Caco-2 (cell line): ENCODE measurements at regions not wholly inside any gene's neighbourhood (a gene's known extent, or its start where the extent isn't known, plus 50 kb on each side); places are given as distances from the start of the nearest gene placed in this dataset.
A peak's percentile ranks its signal among the peaks of the same experiment; 100 is the strongest.

Experiments used
- BruUV-seq: library from RNA; stranded (reverse); fragments of 400-500 nt; replicated peaks from 2 replicates; lab custom pipeline; 2021; lab: Mats Ljungman, UMichigan
- CTCF ChIA-PET: fragments of 300-600 bp; sonication (Branson Sonifier 250); formaldehyde crosslinking; loops from one replicate; lab custom pipeline; 2022; ENCODE audit warnings: antibody characterized with exemption; lab: Charles Lee
- POLR2A ChIA-PET: fragments of 300-600 bp; sonication (Branson Sonifier 250); formaldehyde crosslinking; loops from one replicate; lab custom pipeline; 2022; ENCODE audit warnings: antibody characterized with exemption; lab: Charles Lee
- DNase-seq, 2 experiments: peaks; one replicate each; pipeline versions ENCODE4 v3.0.0 to v3.0.0-alpha.2; 2020 to 2022
- H3K27me3 ChIP-seq: replicated peaks from 2 replicates; pipeline ENCODE4 v1.6.0; 2011; ENCODE audit warnings: low read length; ENCODE audit not compliant: control insufficient read depth, insufficient read depth
- H3K36me3 ChIP-seq: 2 replicates; pipeline ENCODE4 v1.5.1; 2011; ENCODE audit warnings: low read length; ENCODE audit not compliant: control insufficient read depth, insufficient read depth
- H3K4me1 ChIP-seq: fragments of 250-450 bp; sonication (Bioruptor Pico); 2 replicates; pipeline ENCODE4 v1.5.1; 2020; ENCODE audit warnings: mild to moderate bottlenecking
- H3K4me3 ChIP-seq: 2 replicates; pipeline ENCODE4 v1.5.1; 2011; ENCODE audit warnings: low read depth, mild to moderate bottlenecking, control low read depth, low read length
- H3K9me3 ChIP-seq: fragments of 250-450 bp; sonication (Bioruptor Pico); 2 replicates; pipeline ENCODE4 v1.5.1; 2020; ENCODE audit warnings: mild to moderate bottlenecking, moderate library complexity
- H3K27ac Mint-ChIP-seq: one replicate; pipeline ENCODE4 v1.8.0; 2022; ENCODE audit warnings: mixed read lengths; ENCODE audit not compliant: unreplicated experiment
- H3K27me3 Mint-ChIP-seq: one replicate; pipeline ENCODE4 v1.8.0; 2022; ENCODE audit warnings: mixed read lengths; ENCODE audit not compliant: insufficient read depth, unreplicated experiment
- H3K36me3 Mint-ChIP-seq: one replicate; pipeline ENCODE4 v1.8.0; 2022; ENCODE audit warnings: mild to moderate bottlenecking, mixed read lengths; ENCODE audit not compliant: insufficient read depth, unreplicated experiment
- H3K4me1 Mint-ChIP-seq: one replicate; pipeline ENCODE4 v1.8.0; 2022; ENCODE audit warnings: low read depth, mixed read lengths; ENCODE audit not compliant: unreplicated experiment
- H3K4me3 Mint-ChIP-seq: one replicate; pipeline ENCODE4 v1.8.0; 2022; ENCODE audit warnings: mild to moderate bottlenecking, moderate library complexity, mixed read lengths; ENCODE audit not compliant: unreplicated experiment
- H3K9me3 Mint-ChIP-seq: one replicate; pipeline ENCODE4 v1.8.0; 2022; ENCODE audit warnings: mixed read lengths; ENCODE audit not compliant: unreplicated experiment
- intact Hi-C: fragments of 100-400 bp; cut with micrococcal nuclease; formaldehyde crosslinking; loops from one replicate; pipeline ENCODE4 v1.10.0; 2022; ENCODE audit not compliant: unreplicated experiment
- TF ChIP-seq, protein P1 (sequence below), 2 experiments: fragments of 200-600 bp in 1 of 2; IDR thresholded peaks; 1 replicate in 1 of 2; 2 replicates in 1 of 2; pipeline versions ENCODE4 v1.5.1 to v1.8.0; 2011 to 2022; ENCODE audit warnings: antibody characterized with exemption in 1 of 2, control low read depth in 1 of 2, inconsistent platforms in 1 of 2, low read depth in 1 of 2, low read length in 1 of 2, mild to moderate bottlenecking in 1 of 2, moderate library complexity in 1 of 2; ENCODE audit not compliant: insufficient read depth in 1 of 2, severe bottlenecking in 1 of 2, unreplicated experiment in 1 of 2

DNA sequence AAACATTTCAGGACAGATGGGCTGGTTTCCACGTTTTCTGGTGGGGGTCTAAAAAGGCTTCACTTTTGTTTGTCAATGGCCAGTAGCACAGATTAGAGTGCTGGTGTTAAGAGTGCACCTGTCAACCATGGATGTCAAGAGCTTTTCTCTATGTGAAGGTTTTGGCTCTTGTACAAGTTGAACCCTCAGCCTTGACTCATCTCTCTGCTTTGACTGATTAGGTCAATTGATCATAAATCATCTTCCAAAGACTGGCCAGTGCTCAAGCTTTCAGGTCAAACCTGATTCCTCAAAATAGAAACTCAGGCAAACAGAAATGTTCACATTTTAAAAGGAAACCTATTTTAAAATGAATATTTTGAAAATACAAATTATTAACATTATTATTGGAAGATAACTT, 59.6 kb upstream of the SP4 start:
- POLR2A ChIA-PET, result no interaction called here
- no peaks in the 10 kb centered on the region for H3K27me3 Mint-ChIP-seq
- peaks cover 20% of the 10 kb centered on the region for H3K9me3 ChIP-seq
- H3K4me3 Mint-ChIP-seq, result no peak overlapping the region
- H3K27ac Mint-ChIP-seq, result no peak overlapping the region
- TF ChIP-seq, protein P1, sequence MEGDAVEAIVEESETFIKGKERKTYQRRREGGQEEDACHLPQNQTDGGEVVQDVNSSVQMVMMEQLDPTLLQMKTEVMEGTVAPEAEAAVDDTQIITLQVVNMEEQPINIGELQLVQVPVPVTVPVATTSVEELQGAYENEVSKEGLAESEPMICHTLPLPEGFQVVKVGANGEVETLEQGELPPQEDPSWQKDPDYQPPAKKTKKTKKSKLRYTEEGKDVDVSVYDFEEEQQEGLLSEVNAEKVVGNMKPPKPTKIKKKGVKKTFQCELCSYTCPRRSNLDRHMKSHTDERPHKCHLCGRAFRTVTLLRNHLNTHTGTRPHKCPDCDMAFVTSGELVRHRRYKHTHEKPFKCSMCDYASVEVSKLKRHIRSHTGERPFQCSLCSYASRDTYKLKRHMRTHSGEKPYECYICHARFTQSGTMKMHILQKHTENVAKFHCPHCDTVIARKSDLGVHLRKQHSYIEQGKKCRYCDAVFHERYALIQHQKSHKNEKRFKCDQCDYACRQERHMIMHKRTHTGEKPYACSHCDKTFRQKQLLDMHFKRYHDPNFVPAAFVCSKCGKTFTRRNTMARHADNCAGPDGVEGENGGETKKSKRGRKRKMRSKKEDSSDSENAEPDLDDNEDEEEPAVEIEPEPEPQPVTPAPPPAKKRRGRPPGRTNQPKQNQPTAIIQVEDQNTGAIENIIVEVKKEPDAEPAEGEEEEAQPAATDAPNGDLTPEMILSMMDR (IDR thresholded peaks at IDR 0.05; ENCODE audit: insufficient read depth in 1 of 2, low read depth in 1 of 2, low read length in 1 of 2, severe bottlenecking in 1 of 2, unreplicated experiment in 1 of 2), result no peak
- DNase-seq, result no peak
- no peaks in the 10 kb centered on the region for H3K27me3 ChIP-seq
- no peaks in the 10 kb centered on the region for H3K36me3 ChIP-seq
- intact Hi-C loops, result no loop called here
- CTCF ChIA-PET, result no interaction called here
- H3K36me3 Mint-ChIP-seq, result peaks cover 24% of the 10 kb centered on the region
- H3K4me1 Mint-ChIP-seq, result peaks cover 22% of the 10 kb centered on the region
- BruUV-seq, result no TSS peak
- peaks cover 10% of the 10 kb centered on the region for H3K9me3 Mint-ChIP-seq
- peaks cover 53% of the 10 kb centered on the region for H3K4me1 ChIP-seq
- H3K4me3 ChIP-seq, result no peak overlapping the region

DNA sequence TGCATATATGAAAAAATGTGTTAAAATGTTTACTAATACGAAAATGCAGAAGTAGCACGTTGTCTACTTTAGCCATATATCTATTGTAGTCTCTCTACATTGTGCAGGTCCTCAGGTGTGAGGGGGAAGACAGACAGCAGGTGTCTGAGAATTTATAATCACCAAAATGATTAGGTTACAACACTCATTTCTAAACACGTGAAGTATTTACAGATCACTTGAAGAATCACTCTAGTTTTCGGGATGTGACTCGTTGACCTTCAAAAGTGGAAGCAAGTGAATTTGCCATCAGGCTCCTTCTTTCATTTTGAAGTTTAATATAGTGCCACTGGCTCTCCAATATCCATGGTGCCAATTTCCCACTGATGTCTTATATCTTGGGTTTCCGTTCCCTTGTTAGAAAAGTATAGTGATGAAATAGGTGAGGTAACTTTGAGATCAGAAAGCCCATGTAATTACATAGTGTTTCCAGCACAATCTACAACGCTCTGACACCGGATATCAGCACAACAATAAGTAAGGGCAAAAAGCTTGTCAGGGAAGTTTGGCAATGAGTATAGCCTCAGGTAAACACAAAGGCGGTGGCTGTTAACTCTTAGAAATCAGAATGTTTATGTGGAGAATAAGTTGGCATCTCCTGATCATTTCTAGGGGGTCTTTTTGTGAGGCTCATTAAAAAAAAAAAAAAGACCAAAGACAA, 57.5 kb upstream of the SP4 start:
- Mint-ChIP-seq H3K9me3 (peaks cover 10% of the 10 kb centered on the region), H3K27ac (no peak overlapping the region), H3K36me3 (peaks cover 17% of the 10 kb centered on the region), H3K4me3 (no peak overlapping the region), H3K27me3 (no peaks in the 10 kb centered on the region), H3K4me1 (peaks cover 21% of the 10 kb centered on the region)
- TF ChIP-seq, protein P1 (IDR thresholded peaks at IDR 0.05; ENCODE audit: insufficient read depth in 1 of 2, low read depth in 1 of 2, low read length in 1 of 2, severe bottlenecking in 1 of 2, unreplicated experiment in 1 of 2), result no peak
- H3K4me1 ChIP-seq, result peaks cover 39% of the 10 kb centered on the region
- CTCF ChIA-PET, result no interaction called here
- no peak overlapping the region for H3K4me3 ChIP-seq
- BruUV-seq, result no TSS peak
- H3K9me3 ChIP-seq, result peaks cover 12% of the 10 kb centered on the region
- H3K27me3 ChIP-seq, result no peaks in the 10 kb centered on the region
- intact Hi-C loops, result no loop called here
- no peak for DNase-seq
- POLR2A ChIA-PET, result interaction anchor here (1.0 kb wide), 1 partner anchor 58 kb away, joined by 3 read pairs; the partner anchor contains the start of gene SP4
- H3K36me3 ChIP-seq, result no peaks in the 10 kb centered on the region

GRCh38 chr7:21371360-21371759, 56.5 kb upstream of the SP4 start:
- ChIA-PET POLR2A (interaction anchor here (0.5 to 1.0 kb wide), 2 partner anchors 57 to 1800 kb away, joined by 3 to 4 read pairs; partner anchors contain the start of gene SP4), CTCF (no interaction called here)
- Mint-ChIP-seq H3K9me3 (peaks cover 10% of the 10 kb centered on the region), H3K4me1 (peaks cover 11% of the 10 kb centered on the region), H3K27ac (peak overlapping the region; percentile 45), H3K4me3 (no peak overlapping the region), H3K36me3 (peaks cover 8% of the 10 kb centered on the region), H3K27me3 (no peaks in the 10 kb centered on the region)
- H3K27me3 ChIP-seq, result no peaks in the 10 kb centered on the region
- TF ChIP-seq, protein P1 (IDR thresholded peaks at IDR 0.05; ENCODE audit: insufficient read depth in 1 of 2, low read depth in 1 of 2, low read length in 1 of 2, severe bottlenecking in 1 of 2, unreplicated experiment in 1 of 2), result no peak
- BruUV-seq, result no TSS peak
- intact Hi-C loops, result no loop called here
- DNase-seq, result no peak
- peaks cover 31% of the 10 kb centered on the region for H3K4me1 ChIP-seq
- H3K36me3 ChIP-seq, result no peaks in the 10 kb centered on the region
- H3K4me3 ChIP-seq, result no peak overlapping the region
- peaks cover 9% of the 10 kb centered on the region for H3K9me3 ChIP-seq
